GM21825 (cell line): ENCODE measurements at regions not wholly inside any gene's neighbourhood (a gene's known extent, or its start where the extent isn't known, plus 50 kb on each side); places are given as distances from the start of the nearest gene placed in this dataset.
"Not testable (repeated sequence)": the region's sequence is repeated elsewhere in the genome, so short reads cannot be mapped to it uniquely, and the experiment has no call there.

Source experiments
- ATAC-seq: cut with Tn5 transposase; IDR thresholded peaks from one replicate; pipeline ENCODE4 v1.9.1; 2021; ENCODE audit warnings: mild to moderate bottlenecking, moderate library complexity; ENCODE audit not compliant: unreplicated experiment

GRCh38 chr1:181170194-181170593, 81.7 kb downstream of the IER5 start:
- no peak for ATAC-seq

DNA sequence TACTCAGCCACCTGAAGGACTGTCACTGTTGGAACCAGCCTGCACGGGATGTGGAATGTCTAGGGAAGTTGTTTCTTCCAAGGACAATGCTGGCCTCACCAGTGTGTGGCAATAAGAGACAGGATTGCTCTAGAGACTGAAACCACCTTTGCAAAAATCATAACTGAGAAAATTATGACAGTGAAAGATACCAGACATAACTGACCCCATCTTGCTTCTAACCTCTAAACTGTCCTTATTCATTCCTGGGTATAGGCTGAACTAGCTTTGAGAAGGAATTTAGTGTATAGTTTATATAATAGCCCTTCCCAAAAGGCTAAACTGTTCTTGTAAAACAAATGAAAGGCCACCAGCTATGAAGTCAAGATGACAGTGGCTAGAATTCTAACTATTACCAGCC, 83.6 kb downstream of the IER5 start:
- no peak for ATAC-seq

DNA sequence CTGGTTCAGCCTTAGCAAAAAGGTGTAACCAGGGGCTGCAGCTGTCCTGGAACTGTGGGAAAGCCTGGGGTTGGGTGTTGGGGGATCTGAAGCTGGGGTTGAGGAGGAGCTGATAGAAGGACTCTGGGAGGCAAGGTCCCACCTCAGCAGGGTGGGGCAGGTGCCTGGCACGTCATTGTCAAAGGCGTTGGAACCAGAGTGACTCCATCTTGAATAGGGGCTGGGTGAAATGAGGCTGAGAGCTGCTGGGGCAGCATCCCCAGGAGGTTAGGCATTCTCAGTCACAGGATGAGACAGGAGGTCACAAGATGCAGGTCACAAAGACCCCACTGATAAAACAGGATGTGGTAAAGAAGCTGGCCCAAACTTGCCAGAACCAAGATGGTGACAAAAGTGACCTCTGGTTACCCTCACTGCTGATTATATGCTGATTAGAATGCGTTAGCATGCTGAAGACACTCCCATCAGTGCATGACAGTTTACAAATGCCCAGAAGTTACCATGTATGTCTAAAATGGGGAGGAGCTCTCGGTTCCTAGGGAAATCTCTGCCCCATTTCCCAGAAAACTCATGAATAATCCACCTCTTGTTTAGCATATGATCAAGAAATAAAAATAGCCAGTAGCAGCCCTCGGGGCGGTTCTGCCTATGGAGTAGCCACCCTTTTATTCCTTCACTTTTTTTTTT, 85.4 kb downstream of the IER5 start:
- no peak for ATAC-seq

GRCh38 chr1:181174861-181175260, 86.4 kb downstream of the IER5 start:
- no peak for ATAC-seq

- no peak for ATAC-seq
These were observed 86.9 kb downstream of the IER5 start for GRCh38 chr1:181175356-181175910.

GRCh38 chr1:181175955-181176354, 87.5 kb downstream of the IER5 start:
- no peak for ATAC-seq

DNA sequence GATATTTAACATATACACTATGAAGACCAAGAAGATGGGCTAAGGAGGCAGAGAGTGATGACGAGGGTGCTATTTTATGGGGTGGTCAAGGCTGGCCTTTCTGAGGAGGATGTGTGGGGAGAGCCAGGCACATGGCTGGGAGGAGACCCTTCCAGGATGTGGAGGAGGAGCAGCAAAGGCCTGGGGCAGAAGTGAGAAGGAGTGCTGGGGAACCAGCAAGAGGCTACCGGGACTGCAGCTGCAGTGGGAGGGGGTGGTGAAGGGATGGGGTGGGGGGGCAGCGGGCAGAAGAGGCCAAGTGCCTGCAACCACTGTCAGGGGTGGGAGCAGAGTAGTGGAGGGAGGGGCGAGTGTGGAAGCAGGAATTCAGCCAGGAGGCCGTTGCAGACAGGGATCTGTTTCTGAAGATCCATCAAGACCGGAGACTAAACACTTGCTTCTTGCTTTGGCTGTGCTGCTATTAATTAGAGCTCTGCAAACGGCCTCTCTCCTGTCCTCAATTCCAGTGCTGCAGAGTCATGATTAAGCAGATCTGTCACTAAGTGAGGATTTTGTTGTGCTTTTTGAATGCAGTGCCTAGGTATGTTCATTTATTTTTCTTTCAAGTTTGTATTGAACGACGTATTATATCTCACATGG, 89.9 kb downstream of the IER5 start:
- no peak for ATAC-seq

DNA sequence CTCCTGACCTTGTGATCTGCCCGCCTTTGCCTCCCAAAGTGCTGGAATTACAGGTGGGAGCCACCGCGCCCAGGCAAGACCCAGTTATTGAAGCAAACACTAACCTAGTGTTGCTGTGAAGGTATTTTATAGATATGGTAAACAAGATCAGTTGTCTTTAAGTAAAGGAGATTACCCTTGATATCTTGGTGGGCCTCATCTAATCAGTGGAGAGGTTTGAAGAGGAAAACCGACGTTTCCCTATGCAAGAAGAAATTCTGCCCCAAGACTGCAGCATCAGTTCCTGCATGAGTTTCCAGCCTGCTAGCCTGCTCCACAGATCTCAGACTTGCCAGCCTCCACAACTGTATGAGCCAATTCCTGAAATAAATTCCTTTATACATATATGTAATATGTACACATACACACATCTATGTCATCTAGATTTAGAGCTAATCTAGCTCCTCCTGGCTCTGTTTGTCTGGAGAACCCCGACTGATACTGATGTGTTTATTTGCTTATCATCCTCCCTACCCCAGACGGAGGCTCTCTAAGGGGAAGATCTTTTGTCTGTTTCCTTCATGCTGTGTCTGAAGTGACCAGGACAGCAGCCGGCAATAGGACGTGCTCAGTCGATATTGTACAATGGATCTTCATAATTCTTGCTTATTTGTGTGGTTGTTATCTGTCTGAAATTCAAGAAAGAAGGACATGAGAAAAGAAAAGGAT, 90.9 kb downstream of the IER5 start:
- ATAC-seq: no peak

- ATAC-seq: no peak
These were observed 91.5 kb downstream of the IER5 start for GRCh38 chr1:181179987-181180365.

GRCh38 chr1:181180407-181181031, 92.0 kb downstream of the IER5 start:
- ATAC-seq: no peak

GRCh38 chr1:181181792-181182585, 93.5 kb downstream of the IER5 start:
- no peak for ATAC-seq

GRCh38 chr1:181184621-181185020, 96.1 kb downstream of the IER5 start:
- no peak for ATAC-seq

GRCh38 chr1:181185461-181185860, 97.0 kb downstream of the IER5 start:
- no peak for ATAC-seq

- ATAC-seq: not testable (repeated sequence)
These were observed 97.6 kb downstream of the IER5 start for GRCh38 chr1:181186133-181186532.

DNA sequence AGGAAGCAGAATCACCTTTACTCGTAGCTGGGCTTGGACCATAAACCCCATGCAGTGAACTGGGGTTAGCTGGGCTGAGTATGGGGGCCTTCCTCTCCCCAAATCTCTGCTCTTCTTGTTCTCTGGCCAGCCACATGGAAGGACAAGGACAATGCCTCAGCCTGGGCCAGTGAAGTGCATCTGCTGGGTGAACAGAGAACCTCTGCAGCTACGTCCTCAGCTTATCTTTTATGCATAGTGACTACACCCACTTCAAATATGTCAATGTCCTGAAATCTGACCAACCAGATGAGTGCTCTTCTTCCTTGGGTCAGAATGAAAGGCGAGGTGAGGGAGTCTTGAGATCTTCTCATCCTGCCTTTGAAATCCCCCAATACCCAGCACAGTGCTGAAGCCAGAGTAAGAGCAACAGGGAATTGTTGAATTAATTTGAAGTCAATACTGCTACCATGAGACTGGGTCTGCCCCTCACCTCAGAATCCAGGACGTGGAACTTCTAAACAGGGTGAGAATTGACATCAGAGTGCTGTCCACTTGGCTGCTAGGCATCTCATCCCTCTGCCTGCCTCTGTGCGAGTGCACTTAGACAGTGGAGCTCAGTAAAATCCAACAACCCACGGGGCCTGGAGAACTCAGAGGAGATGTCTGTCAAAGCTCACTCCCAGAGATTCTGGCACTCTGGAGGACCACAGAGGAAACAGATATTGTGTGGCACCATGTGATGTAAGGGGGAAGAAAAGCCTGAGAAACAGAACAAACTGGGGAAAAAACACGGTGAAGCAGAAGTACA, 99.0 kb downstream of the IER5 start:
- no peak for ATAC-seq

DNA sequence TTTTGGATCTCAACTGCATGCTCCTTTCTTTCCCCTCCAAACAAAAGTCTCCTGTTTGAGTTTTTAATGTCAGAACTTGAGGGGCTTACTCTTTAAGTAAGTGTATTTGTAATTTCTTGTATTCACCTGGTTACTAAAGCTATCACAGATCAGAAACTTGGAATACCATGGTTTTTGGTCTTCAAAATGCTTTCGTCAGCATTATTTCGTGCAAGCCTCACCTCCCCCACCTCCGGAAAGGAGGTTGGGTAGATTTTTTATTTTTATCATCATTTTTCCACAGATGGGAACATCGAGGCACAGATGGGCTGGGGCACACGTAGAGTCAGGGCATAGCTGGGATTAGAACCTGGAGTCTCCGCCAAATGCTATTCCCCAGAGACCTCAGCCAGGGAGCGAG, 100.7 kb downstream of the IER5 start:
- no peak for ATAC-seq

DNA sequence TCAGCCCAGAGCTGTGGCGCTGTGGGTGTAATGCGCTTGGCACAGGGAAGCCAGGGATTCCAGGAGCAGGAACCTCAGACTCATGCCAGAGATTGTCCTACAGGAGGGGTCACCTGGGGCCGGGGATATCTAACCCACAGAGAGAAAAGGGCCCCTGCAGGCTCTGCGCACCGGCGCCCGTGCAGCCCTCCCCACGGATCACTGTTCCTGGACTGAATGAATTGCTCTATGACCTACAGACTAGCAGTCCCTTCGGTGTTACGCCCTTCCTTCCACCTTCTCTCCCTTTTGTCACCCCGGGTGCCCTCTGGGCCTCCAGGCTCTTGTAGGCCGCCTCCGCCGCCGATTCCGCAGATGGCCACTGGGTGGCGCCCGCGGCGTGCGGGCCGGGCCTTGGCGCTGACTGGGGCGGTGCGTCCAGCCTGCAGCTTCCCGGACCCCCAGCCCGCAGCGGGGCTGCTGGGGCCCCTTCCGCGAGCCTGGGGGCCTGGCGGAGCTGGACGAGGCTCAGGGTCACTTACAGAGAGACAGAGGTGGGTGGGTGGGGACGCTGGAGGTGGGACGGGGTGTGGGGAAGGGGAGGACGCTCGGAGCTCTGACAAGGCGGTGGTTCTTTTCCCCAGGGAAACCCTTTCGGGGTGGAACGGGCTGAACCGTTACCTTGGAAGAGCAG, 101.3 kb downstream of the IER5 start:
- ATAC-seq: peak; percentile 65

GRCh38 chr1:181190364-181191035, 102.0 kb downstream of the IER5 start:
- no peak for ATAC-seq
